AG04450 (cell line): ENCODE measurements at regions not wholly inside any gene's neighbourhood (a gene's known extent, or its start where the extent isn't known, plus 50 kb on each side); places are given as distances from the start of the nearest gene placed in this dataset.

Source experiments
- CTCF ChIA-PET: fragments of 300-600, 350-600 bp; formaldehyde crosslinking; extraction: SDS; loops from one replicate; lab custom pipeline; 2022; ENCODE audit warnings: antibody characterized with exemption, inconsistent platforms; lab: Charles Lee
- POLR2A ChIA-PET: fragments of 350-600 bp; formaldehyde crosslinking; extraction: SDS; loops from one replicate; lab custom pipeline; 2021; ENCODE audit warnings: antibody characterized with exemption, inconsistent platforms; lab: Yijun Ruan, JAX
- DNase-seq: peaks from one replicate; pipeline ENCODE4 v3.0.0-alpha.2; 2011; ENCODE audit warnings: low read depth, low spot score
- H3K27ac ChIP-seq: one replicate; pipeline ENCODE4 v1.5.1; 2012; ENCODE audit warnings: low read depth, low read length, control low read depth
- H3K27me3 ChIP-seq: one replicate; pipeline ENCODE4 v1.6.0; 2012; ENCODE audit warnings: low read length; ENCODE audit not compliant: control insufficient read depth, insufficient read depth
- H3K4me3 ChIP-seq: 2 replicates; pipeline ENCODE4 v1.5.1; 2011; ENCODE audit warnings: mild to moderate bottlenecking, low read depth, low read length, control low read depth
- H3K9me3 ChIP-seq: 2 replicates; pipeline ENCODE4 v1.5.1; 2012; ENCODE audit warnings: low read length; ENCODE audit not compliant: control insufficient read depth, insufficient read depth
- CTCF ChIP-seq: IDR thresholded peaks from 2 replicates; pipeline ENCODE4 v1.5.1; 2011; ENCODE audit warnings: low read depth, low read length, control low read depth, inconsistent platforms

- peak overlapping the region; percentile 87 for H3K27ac ChIP-seq
- peaks cover 6% of the 10 kb centered on the region; the same call in 1 of the 2 replicates for H3K9me3 ChIP-seq
- POLR2A ChIA-PET: interaction anchor here (0.6 to 2.0 kb wide), 9 partner anchors 10 to 83 kb away, joined by 3 to 8 read pairs (median 4); no protein-coding TSS in a partner anchor
- no peak overlapping the region for H3K4me3 ChIP-seq
- peak; percentile 96 for DNase-seq
- no peaks in the 10 kb centered on the region for H3K27me3 ChIP-seq
- CTCF ChIA-PET: interaction anchor here (0.6 to 2.0 kb wide), 4 partner anchors 12 to 321 kb away, joined by 4 to 15 read pairs (median 4); no protein-coding TSS in a partner anchor
- peak; percentile 25; the same call in 1 of the 2 replicates for TF ChIP-seq CTCF
Measured at GRCh38 chr5:119302916-119303897, 52.6 kb upstream of the TNFAIP8 start.

GRCh38 chr5:119304439-119305211, 51.2 kb upstream of the TNFAIP8 start:
- Histone ChIP-seq H3K4me3 (no peak overlapping the region), H3K9me3 (peaks cover 5% of the 10 kb centered on the region; the same call in 1 of the 2 replicates), H3K27me3 (no peaks in the 10 kb centered on the region), H3K27ac (peak overlapping the region; percentile 87)
- no peak for TF ChIP-seq CTCF
- no peak for DNase-seq
- ChIA-PET CTCF (interaction anchor here (0.7 to 1.2 kb wide), 3 partner anchors 11 to 107 kb away, joined by 3 read pairs; no protein-coding TSS in a partner anchor), POLR2A (no interaction called here)
